ENCODE measurements at regions not wholly inside any gene's neighbourhood (a gene's known extent, or its start where the extent isn't known, plus 50 kb on each side); places are given as distances from the start of the nearest gene placed in this dataset.

DNA sequence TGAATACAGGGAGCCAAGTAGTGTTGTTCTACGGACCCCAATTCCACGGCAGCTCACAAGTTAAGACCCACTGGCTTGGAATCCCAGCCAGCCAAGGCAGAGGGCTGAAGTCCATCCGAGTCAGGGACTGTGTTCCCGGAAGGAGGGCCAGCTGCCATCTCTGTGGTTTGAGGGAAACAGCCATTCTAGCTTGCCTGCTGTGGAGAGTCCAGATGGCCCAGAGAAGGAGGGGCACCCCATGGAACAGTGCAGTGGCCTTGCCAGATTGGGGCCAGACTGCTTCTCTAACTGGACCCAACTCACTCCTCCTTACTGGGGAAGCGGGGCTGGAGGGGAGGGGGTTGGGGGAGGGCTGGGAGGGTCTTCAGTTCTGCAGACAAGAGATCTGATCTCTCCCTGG is 156.4 kb downstream of the FAM181B start:
- no peaks in the 10 kb centered on the region for H3K36me3 Mint-ChIP-seq (ENCODE audit: low read depth)
- H3K9me3 Mint-ChIP-seq: no peaks in the 10 kb centered on the region
- H3K4me3 Mint-ChIP-seq: no peak overlapping the region
- no peak overlapping the region for H3K27ac Mint-ChIP-seq
- H3K4me1 Mint-ChIP-seq (ENCODE audit: low read depth): no peaks in the 10 kb centered on the region
- no peaks in the 10 kb centered on the region for H3K27me3 Mint-ChIP-seq (ENCODE audit: low read depth)

DNA sequence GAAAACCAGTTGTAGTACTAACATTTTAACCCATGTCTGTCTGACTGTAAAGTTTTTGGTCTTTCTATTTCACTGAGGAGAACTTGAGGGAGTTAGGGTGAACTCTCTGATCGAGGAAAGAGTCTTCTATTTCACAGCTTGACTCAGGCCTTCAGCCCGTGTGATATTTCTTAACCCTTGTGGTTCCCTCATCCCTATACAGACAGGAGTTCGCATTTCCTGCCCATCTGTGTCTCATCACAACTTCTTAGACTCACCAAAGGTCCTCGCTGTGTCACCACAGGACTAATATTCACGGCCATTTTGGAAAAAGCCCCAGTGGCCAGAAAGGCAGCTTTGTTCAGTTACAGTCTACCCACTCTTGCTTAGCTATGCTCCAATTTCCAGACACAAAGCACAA is 172.8 kb downstream of the FAM181B start:
- H3K4me3 Mint-ChIP-seq: no peak overlapping the region
- no peaks in the 10 kb centered on the region for H3K9me3 Mint-ChIP-seq
- H3K27me3 Mint-ChIP-seq (ENCODE audit: low read depth): no peaks in the 10 kb centered on the region

DNA sequence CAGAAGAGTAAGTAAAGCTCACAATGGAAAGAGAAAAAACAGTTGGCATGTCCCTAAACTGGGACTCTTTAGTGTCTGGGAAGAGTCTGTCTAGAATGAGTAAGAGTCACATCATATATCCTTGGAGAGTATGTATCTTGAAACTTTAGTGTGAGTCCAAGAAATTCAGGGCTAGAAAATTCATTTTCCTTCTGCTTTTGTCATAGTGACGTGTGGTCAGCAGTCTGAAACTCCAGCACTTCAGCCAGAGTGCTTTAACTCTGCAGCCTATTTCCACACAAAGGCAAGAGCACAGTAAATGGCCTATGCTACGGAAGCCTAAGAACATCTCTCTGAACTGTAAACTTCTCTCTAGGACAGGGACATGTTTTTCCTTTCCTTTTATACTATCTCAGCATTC is 174.1 kb downstream of the FAM181B start:
- H3K27ac Mint-ChIP-seq: no peak overlapping the region
- H3K27me3 Mint-ChIP-seq (ENCODE audit: low read depth): no peaks in the 10 kb centered on the region
- H3K36me3 Mint-ChIP-seq (ENCODE audit: low read depth): no peaks in the 10 kb centered on the region
- no peak overlapping the region for H3K4me3 Mint-ChIP-seq
- no peaks in the 10 kb centered on the region for H3K4me1 Mint-ChIP-seq (ENCODE audit: low read depth)
- H3K9me3 Mint-ChIP-seq: no peaks in the 10 kb centered on the region

More for the DNA sequence above, 172.8 kb downstream of the FAM181B start:
- Mint-ChIP-seq H3K27ac (no peak overlapping the region), H3K36me3 (ENCODE audit: low read depth) (no peaks in the 10 kb centered on the region), H3K4me1 (ENCODE audit: low read depth) (no peaks in the 10 kb centered on the region)

DNA sequence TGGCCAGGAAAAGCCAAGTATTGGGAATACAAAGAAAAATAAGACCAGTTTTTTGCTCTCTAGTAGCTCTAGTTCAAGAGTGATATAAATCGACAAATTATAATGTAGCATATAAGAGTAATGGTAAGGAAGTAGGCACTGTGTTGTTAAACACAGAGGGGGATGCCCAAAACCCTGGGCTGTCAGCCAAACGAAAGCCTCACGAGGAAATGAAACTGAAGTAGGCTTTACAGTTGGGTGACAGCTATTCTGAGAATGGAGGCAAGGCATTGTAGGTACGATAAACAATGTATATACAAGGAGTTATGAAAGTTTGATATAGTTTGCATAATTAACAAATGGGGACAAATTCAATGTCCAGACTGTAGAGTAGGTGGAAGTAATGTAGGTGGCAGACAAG is 176.4 kb downstream of the FAM181B start:
- Mint-ChIP-seq H3K4me3 (no peak overlapping the region), H3K36me3 (ENCODE audit: low read depth) (no peaks in the 10 kb centered on the region), H3K27ac (no peak overlapping the region), H3K4me1 (ENCODE audit: low read depth) (no peaks in the 10 kb centered on the region), H3K9me3 (no peaks in the 10 kb centered on the region), H3K27me3 (ENCODE audit: low read depth) (no peaks in the 10 kb centered on the region)

DNA sequence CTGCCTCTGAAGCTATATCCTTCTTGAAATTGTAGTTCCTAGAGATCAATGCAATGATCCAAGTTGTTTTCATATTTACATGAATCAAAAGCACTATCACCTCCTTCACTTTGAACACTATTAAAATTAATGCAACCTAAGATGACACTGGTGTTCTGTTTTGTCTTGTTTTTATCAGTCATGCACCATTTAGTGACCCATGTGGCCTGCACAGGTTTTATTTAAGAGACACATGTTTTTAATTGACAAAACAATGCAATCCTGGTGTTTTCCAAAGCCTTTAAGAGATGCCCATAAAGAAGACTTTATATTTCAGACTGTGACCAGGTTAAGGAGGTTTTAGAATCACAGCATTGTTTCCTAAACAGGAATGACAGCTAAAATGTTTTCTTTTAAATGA is 177.5 kb downstream of the FAM181B start:
- H3K9me3 Mint-ChIP-seq: no peaks in the 10 kb centered on the region
- no peaks in the 10 kb centered on the region for H3K27me3 Mint-ChIP-seq (ENCODE audit: low read depth)
- H3K4me3 Mint-ChIP-seq: no peak overlapping the region
- H3K36me3 Mint-ChIP-seq (ENCODE audit: low read depth): no peaks in the 10 kb centered on the region
- H3K4me1 Mint-ChIP-seq (ENCODE audit: low read depth): no peaks in the 10 kb centered on the region
- no peak overlapping the region for H3K27ac Mint-ChIP-seq

DNA sequence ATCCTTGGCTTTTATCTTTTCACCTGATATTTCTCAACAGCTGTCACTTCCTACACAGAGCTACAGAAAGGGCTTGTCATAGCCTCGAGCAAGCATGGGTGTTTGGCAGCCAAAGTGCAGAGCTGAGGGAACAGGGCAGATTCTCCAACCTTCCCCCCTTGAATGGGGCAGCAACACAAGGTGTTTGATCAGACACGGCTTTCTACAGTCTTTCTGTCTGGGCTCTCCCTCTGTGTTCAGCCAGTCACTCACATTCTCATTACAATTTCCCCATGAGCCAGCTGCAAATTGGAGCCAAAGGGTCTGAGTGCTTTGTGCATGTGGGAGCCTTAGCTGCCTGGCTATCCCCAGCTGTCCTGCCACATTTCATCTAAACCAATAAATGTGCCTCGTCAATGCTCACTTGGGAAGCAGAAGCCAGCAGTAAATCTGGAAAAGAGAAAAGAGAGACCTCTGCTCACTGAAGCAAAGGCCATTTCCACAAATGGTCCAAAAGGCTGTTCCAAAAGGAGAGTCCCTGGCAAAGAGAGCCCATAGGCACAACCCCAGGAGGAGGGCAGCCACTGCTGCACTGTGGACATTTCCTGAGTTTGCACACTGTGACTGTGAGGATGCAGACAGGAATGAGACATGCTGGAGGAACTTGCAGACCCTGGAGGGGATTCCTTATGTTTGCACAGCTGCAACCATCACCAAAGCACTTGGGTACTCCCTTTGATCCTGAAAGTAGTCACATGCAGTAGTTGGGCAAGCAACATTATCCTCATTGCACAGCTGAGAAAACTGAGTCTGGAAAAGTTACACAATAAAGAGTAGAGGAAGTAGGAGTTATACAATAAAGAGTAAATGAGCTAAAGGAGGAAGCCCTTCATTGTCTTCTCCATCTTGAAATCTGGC is 186.8 kb downstream of the FAM181B start:
- Mint-ChIP-seq H3K9me3 (no peaks in the 10 kb centered on the region), H3K27ac (no peak overlapping the region), H3K27me3 (ENCODE audit: low read depth) (no peaks in the 10 kb centered on the region), H3K36me3 (ENCODE audit: low read depth) (no peaks in the 10 kb centered on the region), H3K4me1 (ENCODE audit: low read depth) (no peaks in the 10 kb centered on the region), H3K4me3 (no peak overlapping the region)

DNA sequence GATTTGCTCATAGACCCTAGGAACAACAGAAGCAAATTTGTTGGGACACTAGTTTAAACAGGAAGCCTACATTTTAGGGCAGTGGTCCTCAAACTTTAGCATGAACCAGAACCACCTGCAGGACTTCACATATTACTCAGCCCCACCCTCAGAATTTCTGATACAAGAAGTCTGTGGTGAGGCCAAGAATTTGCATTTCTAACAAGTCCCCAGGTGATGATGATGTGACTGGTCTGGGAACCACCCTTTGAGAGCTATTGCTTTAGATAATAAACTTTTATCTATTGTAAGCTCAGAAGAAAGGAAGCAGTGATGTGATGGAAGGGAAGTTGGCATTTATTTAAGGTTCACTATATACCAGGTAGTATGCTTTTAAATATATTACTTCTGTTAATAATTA is 194.0 kb downstream of the FAM181B start:
- no peak overlapping the region for H3K4me3 Mint-ChIP-seq
- no peaks in the 10 kb centered on the region for H3K9me3 Mint-ChIP-seq
- H3K36me3 Mint-ChIP-seq (ENCODE audit: low read depth): no peaks in the 10 kb centered on the region
- H3K27me3 Mint-ChIP-seq (ENCODE audit: low read depth): no peaks in the 10 kb centered on the region
- no peaks in the 10 kb centered on the region for H3K4me1 Mint-ChIP-seq (ENCODE audit: low read depth)
- no peak overlapping the region for H3K27ac Mint-ChIP-seq

DNA sequence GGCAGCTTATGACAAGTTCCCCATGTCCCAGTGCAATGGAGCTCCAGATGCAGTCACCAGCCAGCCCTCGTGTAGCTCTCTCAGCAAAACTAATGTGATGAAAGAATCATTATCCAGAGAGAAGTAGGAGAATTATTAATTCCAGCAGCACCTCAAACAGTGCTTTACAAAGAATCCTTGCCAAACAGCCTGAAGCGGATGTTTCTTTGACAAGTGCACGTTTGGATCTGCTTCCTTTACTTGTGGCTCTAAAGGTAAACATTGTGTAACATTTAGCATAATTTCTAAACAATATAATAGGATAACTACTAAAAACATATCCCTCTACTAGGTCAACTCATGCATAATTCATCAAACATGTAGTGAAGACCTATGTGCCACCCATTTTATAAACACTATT is 197.0 kb downstream of the FAM181B start:
- no peaks in the 10 kb centered on the region for H3K4me1 Mint-ChIP-seq (ENCODE audit: low read depth)
- no peaks in the 10 kb centered on the region for H3K9me3 Mint-ChIP-seq
- H3K27me3 Mint-ChIP-seq (ENCODE audit: low read depth): no peaks in the 10 kb centered on the region
- H3K36me3 Mint-ChIP-seq (ENCODE audit: low read depth): no peaks in the 10 kb centered on the region
- no peak overlapping the region for H3K4me3 Mint-ChIP-seq
- H3K27ac Mint-ChIP-seq: no peak overlapping the region

DNA sequence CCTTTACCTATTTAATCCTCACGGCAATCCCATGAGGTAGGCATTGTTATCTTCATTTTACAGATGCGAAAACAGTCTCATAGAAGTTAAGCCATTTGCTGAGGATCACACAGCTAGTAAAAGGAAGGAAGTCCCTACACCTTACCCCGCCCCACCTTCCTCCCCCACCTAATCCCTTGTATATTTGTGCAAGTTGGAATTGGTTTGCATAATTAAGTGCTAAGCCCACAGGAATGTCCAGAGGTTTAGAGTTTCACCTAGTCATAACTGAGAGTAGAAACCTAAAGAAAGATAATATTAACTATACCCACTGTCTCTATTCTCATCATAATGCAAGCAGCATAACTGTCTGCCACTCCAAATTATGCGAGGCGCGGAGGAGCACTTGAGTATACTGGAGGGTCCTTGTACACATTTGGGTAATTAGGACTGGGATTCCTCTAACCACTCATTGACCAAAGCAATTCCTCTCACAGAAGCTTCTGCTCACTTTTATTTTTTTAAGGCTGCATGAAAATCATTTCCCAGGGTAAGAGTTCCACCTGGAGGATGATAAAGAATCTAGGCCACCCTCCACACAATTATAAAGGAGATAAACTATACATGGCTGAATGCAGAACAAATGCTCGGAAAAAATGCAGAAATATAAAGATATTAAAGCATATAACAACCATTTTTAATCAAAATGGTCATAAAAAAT is 199.9 kb downstream of the FAM181B start:
- Mint-ChIP-seq H3K36me3 (ENCODE audit: low read depth) (no peaks in the 10 kb centered on the region), H3K27me3 (ENCODE audit: low read depth) (no peaks in the 10 kb centered on the region), H3K4me1 (ENCODE audit: low read depth) (no peaks in the 10 kb centered on the region), H3K4me3 (no peak overlapping the region), H3K27ac (no peak overlapping the region), H3K9me3 (no peaks in the 10 kb centered on the region)

DNA sequence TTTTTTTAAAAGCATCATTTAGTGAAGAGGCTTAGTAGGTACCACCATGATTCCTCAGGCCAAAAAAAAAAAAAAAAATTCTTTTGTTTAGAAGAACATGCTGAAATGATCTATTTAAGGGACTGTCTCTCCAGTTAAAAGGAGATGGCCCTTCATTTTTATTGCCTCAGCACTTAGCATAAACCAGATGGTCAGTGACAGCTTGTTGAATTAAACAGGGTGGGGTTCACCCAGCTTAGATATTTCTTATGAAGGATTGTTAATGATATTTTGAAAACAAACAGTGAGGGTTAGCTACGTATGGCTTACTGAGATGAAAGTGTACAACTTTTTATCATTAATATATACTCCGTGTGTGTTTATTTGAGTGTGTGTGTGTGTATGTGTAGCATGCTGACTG is 203.7 kb downstream of the FAM181B start:
- Mint-ChIP-seq H3K36me3 (ENCODE audit: low read depth) (no peaks in the 10 kb centered on the region), H3K9me3 (no peaks in the 10 kb centered on the region), H3K4me1 (ENCODE audit: low read depth) (no peaks in the 10 kb centered on the region), H3K4me3 (no peak overlapping the region), H3K27me3 (ENCODE audit: low read depth) (no peaks in the 10 kb centered on the region), H3K27ac (no peak overlapping the region)

DNA sequence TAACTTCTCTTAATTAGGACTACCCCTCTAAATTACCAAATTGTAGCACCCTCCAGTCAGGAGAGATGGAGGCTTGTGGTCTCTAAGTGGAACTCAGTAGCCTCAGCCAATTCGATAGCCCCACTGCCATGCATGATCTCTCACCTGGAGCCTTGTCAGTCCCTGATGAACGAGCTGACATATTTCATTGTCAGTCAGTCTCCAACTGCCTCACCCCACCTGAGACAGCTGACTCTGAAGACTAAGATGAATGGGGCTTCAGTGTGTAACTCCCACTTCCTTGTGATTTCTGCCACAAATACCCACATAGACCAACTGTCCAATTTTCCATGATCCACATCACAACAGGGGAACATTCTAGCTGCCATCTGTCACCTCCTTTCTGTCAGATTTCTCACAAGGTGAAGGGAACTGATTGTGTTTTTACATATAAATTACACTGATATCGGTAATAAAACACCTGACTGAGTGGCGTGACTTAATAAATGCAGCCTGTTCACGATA is 206.5 kb downstream of the FAM181B start:
- H3K27me3 Mint-ChIP-seq (ENCODE audit: low read depth): no peaks in the 10 kb centered on the region
- H3K36me3 Mint-ChIP-seq (ENCODE audit: low read depth): no peaks in the 10 kb centered on the region
- no peaks in the 10 kb centered on the region for H3K4me1 Mint-ChIP-seq (ENCODE audit: low read depth)
- H3K4me3 Mint-ChIP-seq: no peak overlapping the region
- no peaks in the 10 kb centered on the region for H3K9me3 Mint-ChIP-seq
- no peak overlapping the region for H3K27ac Mint-ChIP-seq

DNA sequence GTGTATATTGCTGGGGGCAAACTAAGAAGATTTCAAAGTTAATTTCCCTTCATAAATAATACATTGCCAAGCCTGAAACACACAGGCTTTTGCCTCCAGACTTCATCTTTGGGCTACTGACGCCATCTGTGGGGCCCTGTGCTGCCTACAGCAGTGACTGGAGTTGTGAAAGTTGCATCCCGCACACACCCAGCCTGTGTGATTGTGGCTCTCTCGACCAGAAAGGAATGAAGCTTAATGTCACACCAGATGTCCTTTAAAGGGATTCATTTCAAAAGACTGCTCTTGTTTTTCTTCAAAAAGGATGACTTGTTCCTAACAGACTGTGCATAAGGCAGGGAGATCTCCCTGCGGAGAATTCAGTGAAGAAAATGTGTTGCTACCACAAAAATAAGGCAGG is 210.5 kb downstream of the FAM181B start:
- no peaks in the 10 kb centered on the region for H3K36me3 Mint-ChIP-seq (ENCODE audit: low read depth)
- no peaks in the 10 kb centered on the region for H3K9me3 Mint-ChIP-seq
- H3K4me3 Mint-ChIP-seq: no peak overlapping the region
- no peaks in the 10 kb centered on the region for H3K27me3 Mint-ChIP-seq (ENCODE audit: low read depth)
- no peaks in the 10 kb centered on the region for H3K4me1 Mint-ChIP-seq (ENCODE audit: low read depth)
- no peak overlapping the region for H3K27ac Mint-ChIP-seq

DNA sequence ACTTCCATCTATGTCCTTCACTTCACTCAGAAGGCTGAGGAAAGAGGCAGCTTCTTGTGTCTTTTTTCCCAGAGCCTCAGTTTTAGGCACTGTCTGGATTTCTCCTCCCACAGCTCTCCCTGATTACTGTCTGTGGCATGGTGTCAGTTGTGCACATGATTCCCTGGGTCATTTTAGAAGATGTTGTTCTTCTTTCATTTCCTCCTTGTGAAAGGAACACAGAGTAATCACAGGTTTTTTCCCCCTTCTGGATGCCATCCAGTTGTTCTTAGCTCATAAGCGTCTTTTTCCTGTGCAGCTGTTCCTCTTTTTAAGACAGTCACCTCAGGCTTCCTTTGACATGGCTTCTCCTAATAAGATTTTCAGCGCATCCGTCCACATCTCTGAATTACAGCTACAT is 212.2 kb downstream of the FAM181B start:
- Mint-ChIP-seq H3K4me1 (ENCODE audit: low read depth) (no peaks in the 10 kb centered on the region), H3K4me3 (no peak overlapping the region), H3K36me3 (ENCODE audit: low read depth) (no peaks in the 10 kb centered on the region)

DNA sequence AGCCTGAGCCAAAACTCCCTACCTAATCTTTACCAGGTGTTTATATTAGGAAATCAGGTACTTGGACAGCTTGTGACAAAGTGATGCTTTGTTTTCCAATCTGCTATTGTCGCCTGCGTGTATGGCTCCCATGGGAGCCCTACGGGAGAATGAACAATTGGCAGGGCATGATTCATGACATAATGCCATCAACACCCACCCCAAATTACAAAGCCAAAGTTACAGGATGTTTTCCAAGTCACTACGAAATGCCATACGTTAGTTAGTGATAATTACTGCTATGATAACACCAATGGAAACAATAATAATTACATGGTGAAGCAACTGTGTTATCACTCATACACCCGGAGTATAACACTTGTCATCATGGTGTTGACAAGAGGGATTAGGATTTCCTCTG is 226.4 kb downstream of the FAM181B start:
- Mint-ChIP-seq H3K9me3 (no peaks in the 10 kb centered on the region), H3K4me1 (ENCODE audit: low read depth) (no peaks in the 10 kb centered on the region), H3K4me3 (no peak overlapping the region), H3K36me3 (ENCODE audit: low read depth) (no peaks in the 10 kb centered on the region), H3K27me3 (ENCODE audit: low read depth) (no peaks in the 10 kb centered on the region), H3K27ac (no peak overlapping the region)

More for the DNA sequence above, 212.2 kb downstream of the FAM181B start:
- Mint-ChIP-seq H3K27ac (no peak overlapping the region), H3K27me3 (ENCODE audit: low read depth) (no peaks in the 10 kb centered on the region), H3K9me3 (no peaks in the 10 kb centered on the region)

DNA sequence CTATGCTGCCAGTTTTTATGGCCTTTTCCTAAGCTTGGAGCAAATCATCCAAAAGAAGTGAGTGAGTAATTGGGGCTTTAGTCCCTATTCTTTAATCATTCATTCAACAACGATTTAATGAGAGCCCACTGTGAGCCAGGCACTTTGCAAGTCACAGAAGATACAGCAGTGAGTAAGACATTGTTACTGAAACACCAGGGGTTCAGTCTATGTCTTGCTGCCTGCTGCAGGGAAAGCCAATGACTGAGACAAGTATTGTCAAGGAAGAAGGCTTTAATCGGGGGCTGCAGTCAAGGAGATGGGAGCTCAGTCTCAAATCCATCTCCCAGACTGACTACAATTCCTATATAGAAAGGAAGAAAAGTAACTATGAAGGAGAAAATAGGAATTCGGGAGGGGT is 228.3 kb downstream of the FAM181B start:
- H3K9me3 Mint-ChIP-seq: no peaks in the 10 kb centered on the region
- H3K4me1 Mint-ChIP-seq (ENCODE audit: low read depth): no peaks in the 10 kb centered on the region
- H3K4me3 Mint-ChIP-seq: no peak overlapping the region
- no peaks in the 10 kb centered on the region for H3K27me3 Mint-ChIP-seq (ENCODE audit: low read depth)
- H3K27ac Mint-ChIP-seq: no peak overlapping the region
- H3K36me3 Mint-ChIP-seq (ENCODE audit: low read depth): no peaks in the 10 kb centered on the region
